T-cell (primary cell): ENCODE measurements at regions not wholly inside any gene's neighbourhood (a gene's known extent, or its start where the extent isn't known, plus 50 kb on each side); places are given as distances from the start of the nearest gene placed in this dataset.

Experiments used
- ATAC-seq, 4 experiments: fragments of 200-7000 bp in 3 of 4; fragments of 150-1000 bp in 1 of 4; cut with Tn5 transposase; replicated peaks in 1 of 4; 1 replicate in 3 of 4; 2 replicates in 1 of 4; pipeline ENCODE4 v1.10.0; 2021; ENCODE audit warnings: moderate library complexity in 3 of 4, mild to moderate bottlenecking in 2 of 4, moderate number of reproducible peaks in 1 of 4
- CTCF ChIA-PET, 2 donors: fragments of 300-600 bp; sonication (Branson Sonifier 250); formaldehyde crosslinking; loops; one replicate each; lab custom pipeline; 2022; ENCODE audit warnings: antibody characterized with exemption in 2 of 2; lab: Charles Lee
- POLR2A ChIA-PET, 2 donors: fragments of 300-600 bp; sonication (Branson Sonifier 250); formaldehyde crosslinking; loops; one replicate each; lab custom pipeline; 2022; ENCODE audit warnings: antibody characterized with exemption in 2 of 2; lab: Charles Lee
- DNase-seq, 35 experiments: peaks; one replicate each; pipeline versions ENCODE4 v3.0.0 to v3.0.0-alpha.2; 2013 to 2023
- H3K27ac ChIP-seq: one replicate; pipeline ENCODE4 v1.5.1; 2013; ENCODE audit warnings: low read length
- H3K27me3 ChIP-seq, 2 experiments: replicated peaks in 1 of 2; 1 replicate in 1 of 2; 2 replicates in 1 of 2; pipeline versions ENCODE4 v1.6.1 to v1.7.0; 2013; ENCODE audit warnings: low read length in 1 of 2, mixed read lengths in 1 of 2; ENCODE audit not compliant: control insufficient read depth in 2 of 2, insufficient read depth in 2 of 2; ENCODE audit errors: extremely low read depth in 1 of 2
- H3K36me3 ChIP-seq, 2 donors: 1 replicate in 1 of 2; 2 replicates in 1 of 2; pipeline versions ENCODE4 v1.6.1 to v1.7.0; 2013; ENCODE audit warnings: low read length in 1 of 2; ENCODE audit not compliant: control insufficient read depth in 2 of 2, insufficient read depth in 1 of 2; ENCODE audit errors: extremely low read depth in 1 of 2
- H3K4me1 ChIP-seq, 2 experiments: 1 replicate in 1 of 2; 2 replicates in 1 of 2; pipeline versions ENCODE4 v1.6.1 to v1.7.0; 2013; ENCODE audit warnings: low read length in 2 of 2, mixed read lengths in 1 of 2; ENCODE audit not compliant: insufficient read depth in 2 of 2, control insufficient read depth in 1 of 2; ENCODE audit errors: extremely low read depth in 1 of 2
- H3K4me3 ChIP-seq, 2 donors: 1 replicate in 1 of 2; 2 replicates in 1 of 2; pipeline versions ENCODE4 v1.5.1 to v1.7.0; 2013; ENCODE audit warnings: mild to moderate bottlenecking in 2 of 2, low read length in 1 of 2, moderate library complexity in 1 of 2; ENCODE audit not compliant: control insufficient read depth in 1 of 2; ENCODE audit errors: extremely low read depth in 1 of 2
- H3K9me3 ChIP-seq: 2 replicates; pipeline ENCODE4 v1.7.0; 2013
- H3K27ac Mint-ChIP-seq, 2 donors: one replicate each; pipeline ENCODE4 v1.8.0; 2020 to 2021; ENCODE audit warnings: mild to moderate bottlenecking in 2 of 2, mixed read lengths in 2 of 2
- H3K27me3 Mint-ChIP-seq, 2 donors: one replicate each; pipeline ENCODE4 v1.8.0; 2021 to 2022; ENCODE audit warnings: mixed read lengths in 2 of 2
- H3K36me3 Mint-ChIP-seq: one replicate; pipeline ENCODE4 v1.8.0; 2021; ENCODE audit warnings: mixed read lengths
- H3K4me1 Mint-ChIP-seq, 3 donors: one replicate each; pipeline ENCODE4 v1.8.0; 2020 to 2022; ENCODE audit warnings: mixed read lengths in 3 of 3, mild to moderate bottlenecking in 1 of 3
- H3K4me3 Mint-ChIP-seq, 3 donors: one replicate each; pipeline ENCODE4 v1.8.0; 2020 to 2022; ENCODE audit warnings: mild to moderate bottlenecking in 3 of 3, mixed read lengths in 3 of 3, moderate library complexity in 3 of 3
- H3K9me3 Mint-ChIP-seq, 3 donors: one replicate each; pipeline ENCODE4 v1.8.0; 2020 to 2022; ENCODE audit warnings: mixed read lengths in 3 of 3
- WGBS: methylation state at CpG from one replicate; pipeline ENCODE4 v1.1.5; 2013; ENCODE audit warnings: missing lambda C conversion rate; ENCODE audit not compliant: insufficient coverage; 5-methylcytosine and 5-hydroxymethylcytosine counted together

DNA sequence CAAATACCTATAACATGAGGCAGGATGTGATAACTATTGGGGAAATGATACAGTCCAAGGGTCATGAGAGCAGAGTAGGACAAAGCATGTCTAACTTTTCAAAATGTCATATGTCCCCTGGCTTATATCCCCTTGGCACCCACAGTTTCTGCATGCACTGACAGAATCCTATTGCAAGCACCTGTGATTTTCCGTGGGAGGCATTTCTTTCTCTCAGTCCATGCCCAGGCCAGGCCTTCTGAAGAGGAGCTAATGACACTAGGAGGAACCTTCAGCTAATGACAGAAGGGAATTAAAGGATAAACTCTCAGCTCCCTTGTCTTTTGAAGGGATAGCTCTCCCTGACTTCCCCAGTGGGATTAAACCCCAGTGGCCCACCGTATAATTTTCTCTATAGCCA lies 249.2 kb downstream of the TTC6 start:
- 40% methylated on average over 1 of the region's 2 CpGs for WGBS
- H3K4me3 ChIP-seq: no peak overlapping the region
- H3K36me3 ChIP-seq: no peaks in the 10 kb centered on the region
- Mint-ChIP-seq H3K9me3 (no peaks in the 10 kb centered on the region), H3K27ac (no peak overlapping the region), H3K4me1 (no peaks in the 10 kb centered on the region), H3K27me3 (peaks cover 0 to 8% of the 10 kb centered on the region in 2 donors), H3K4me3 (no peak overlapping the region), H3K36me3 (no peaks in the 10 kb centered on the region)
- peaks cover 0 to 4% of the 10 kb centered on the region in 2 experiments for H3K27me3 ChIP-seq
- no peaks in the 10 kb centered on the region for H3K4me1 ChIP-seq
- H3K27ac ChIP-seq: no peak overlapping the region
- ChIA-PET CTCF (no interaction called here), POLR2A (no interaction called here)
- H3K9me3 ChIP-seq: no peaks in the 10 kb centered on the region
- ATAC-seq (no peak), DNase-seq (no peak)

DNA sequence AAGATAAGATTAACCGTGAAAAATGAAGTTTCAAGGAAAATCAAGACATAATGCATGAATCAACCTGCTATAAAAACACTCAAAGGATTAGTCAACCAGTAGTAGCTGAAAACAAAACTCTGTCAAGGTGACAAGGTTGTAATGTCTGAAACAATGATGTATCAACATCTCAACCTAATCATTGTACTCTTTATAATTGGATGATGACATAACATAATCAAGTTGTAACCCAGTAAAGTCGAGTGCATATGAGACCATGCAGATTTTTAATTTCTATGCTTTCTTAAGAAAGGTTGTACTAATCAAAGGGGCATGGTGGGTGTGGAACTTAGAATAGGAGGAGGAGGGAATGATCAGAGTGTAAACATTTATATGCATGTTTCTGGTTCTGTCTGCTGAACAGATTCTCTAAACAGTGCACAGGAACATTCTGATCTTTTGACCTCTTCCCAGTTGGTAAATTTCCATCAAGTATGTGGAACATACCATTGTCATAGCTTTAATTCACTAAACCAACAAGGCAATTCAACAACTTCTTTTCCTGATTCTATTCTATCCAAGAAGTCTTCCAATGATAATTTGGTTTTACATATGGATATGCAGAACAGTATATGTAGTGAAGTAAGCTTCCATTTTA lies 253.7 kb downstream of the TTC6 start:
- POLR2A ChIA-PET: no interaction called here
- H3K27ac Mint-ChIP-seq: no peak overlapping the region
- no CpG with 5 or more reads among the region's 2 CpGs for WGBS

GRCh38 chr14:37851054-37851453 lies 255.6 kb downstream of the TTC6 start:
- no CpG with 5 or more reads among the region's 1 CpG for WGBS
- DNase-seq: no peak
- H3K27ac Mint-ChIP-seq: no peak overlapping the region
- no peak for ATAC-seq
- no peaks in the 10 kb centered on the region for H3K9me3 Mint-ChIP-seq
- CTCF ChIA-PET: no interaction called here
- POLR2A ChIA-PET: no interaction called here
- no peaks in the 10 kb centered on the region for H3K4me1 Mint-ChIP-seq
- no peaks in the 10 kb centered on the region for H3K9me3 ChIP-seq
- peaks cover 0 to 2% of the 10 kb centered on the region in 2 experiments for H3K27me3 ChIP-seq
- no peak overlapping the region for H3K4me3 ChIP-seq
- H3K4me1 ChIP-seq: no peaks in the 10 kb centered on the region
- H3K36me3 ChIP-seq: no peaks in the 10 kb centered on the region
- no peak overlapping the region for H3K27ac ChIP-seq
- H3K27me3 Mint-ChIP-seq: peaks cover 0 to 12% of the 10 kb centered on the region in 2 donors
- no peaks in the 10 kb centered on the region for H3K36me3 Mint-ChIP-seq
- H3K4me3 Mint-ChIP-seq: no peak overlapping the region

More for the DNA sequence above, 253.7 kb downstream of the TTC6 start:
- H3K27ac ChIP-seq: no peak overlapping the region
- no peaks in the 10 kb centered on the region for H3K4me1 ChIP-seq
- Mint-ChIP-seq H3K36me3 (no peaks in the 10 kb centered on the region), H3K4me1 (no peaks in the 10 kb centered on the region), H3K9me3 (no peaks in the 10 kb centered on the region), H3K4me3 (no peak overlapping the region), H3K27me3 (peaks cover 0 to 17% of the 10 kb centered on the region in 2 donors)
- H3K27me3 ChIP-seq: peaks cover 0 to 2% of the 10 kb centered on the region in 2 experiments
- ATAC-seq (no peak), DNase-seq (no peak)
- CTCF ChIA-PET: no interaction called here
- no peak overlapping the region for H3K4me3 ChIP-seq
- no peaks in the 10 kb centered on the region for H3K9me3 ChIP-seq
- H3K36me3 ChIP-seq: no peaks in the 10 kb centered on the region

- Histone ChIP-seq H3K4me3 (no peak overlapping the region), H3K9me3 (no peaks in the 10 kb centered on the region), H3K27ac (no peak overlapping the region), H3K4me1 (no peaks in the 10 kb centered on the region), H3K27me3 (peaks cover 0 to 2% of the 10 kb centered on the region in 2 experiments), H3K36me3 (no peaks in the 10 kb centered on the region)
- Mint-ChIP-seq H3K4me1 (no peaks in the 10 kb centered on the region), H3K27ac (no peak overlapping the region), H3K4me3 (no peak overlapping the region), H3K9me3 (no peaks in the 10 kb centered on the region), H3K27me3 (peaks cover 4 to 23% of the 10 kb centered on the region in 2 donors), H3K36me3 (no peaks in the 10 kb centered on the region)
- no peak for DNase-seq
- WGBS: 100% methylated on average over 1 of the region's 1 CpG
- POLR2A ChIA-PET: no interaction called here
- no peak for ATAC-seq
- CTCF ChIA-PET: no interaction called here
Observed at GRCh38 chr14:37855871-37856270, 260.4 kb downstream of the TTC6 start.

DNA sequence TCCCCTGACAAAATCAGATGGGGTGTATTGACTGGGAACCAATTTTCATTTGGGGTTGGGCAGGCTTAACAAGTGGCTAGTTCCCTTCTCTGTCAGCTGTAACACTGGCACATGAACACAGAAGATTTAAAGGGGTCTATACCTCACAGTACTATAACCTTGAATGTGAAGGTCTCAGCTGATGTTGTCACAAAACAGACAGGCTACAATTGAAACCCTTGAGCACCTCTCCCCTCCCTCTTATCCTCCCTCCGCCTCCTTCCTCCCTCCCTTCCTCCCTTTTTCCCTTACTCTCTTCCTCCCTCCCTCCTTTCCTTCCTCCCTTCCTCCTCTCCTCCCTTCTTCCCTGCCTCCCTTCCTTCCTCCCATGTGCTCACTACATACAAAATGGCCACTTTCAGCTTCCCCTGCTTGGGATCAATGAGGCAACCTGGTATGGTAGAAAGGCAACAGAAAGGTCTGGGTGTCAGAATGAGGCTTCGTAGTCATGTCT lies 262.4 kb downstream of the TTC6 start:
- peaks cover 4 to 20% of the 10 kb centered on the region in 2 donors for H3K27me3 Mint-ChIP-seq
- no peaks in the 10 kb centered on the region for H3K9me3 Mint-ChIP-seq
- ChIA-PET POLR2A (interaction anchor here in 1 of 2 donors (0.7 kb wide), 1 partner anchor 1765 kb away, joined by 3 read pairs; no protein-coding TSS in a partner anchor), CTCF (interaction anchor here in 1 of 2 donors (0.5 to 0.6 kb wide), 2 partner anchors 17 to 86 kb away, joined by 3 read pairs; no protein-coding TSS in a partner anchor)
- H3K4me3 ChIP-seq: no peak overlapping the region
- no peak overlapping the region for H3K27ac ChIP-seq
- no peak for ATAC-seq
- H3K27ac Mint-ChIP-seq: no peak overlapping the region
- H3K36me3 Mint-ChIP-seq: no peaks in the 10 kb centered on the region
- H3K4me1 ChIP-seq: no peaks in the 10 kb centered on the region
- no peaks in the 10 kb centered on the region for H3K36me3 ChIP-seq
- no peaks in the 10 kb centered on the region for H3K9me3 ChIP-seq
- no peak for DNase-seq
- no peaks in the 10 kb centered on the region for H3K4me1 Mint-ChIP-seq
- WGBS: 70% methylated on average over 1 of the region's 2 CpGs
- no peak overlapping the region for H3K4me3 Mint-ChIP-seq
- H3K27me3 ChIP-seq: no peaks in the 10 kb centered on the region

- H3K36me3 ChIP-seq: no peaks in the 10 kb centered on the region
- H3K9me3 ChIP-seq: no peaks in the 10 kb centered on the region
- no peak overlapping the region for H3K27ac ChIP-seq
- Mint-ChIP-seq H3K4me3 (no peak overlapping the region), H3K36me3 (no peaks in the 10 kb centered on the region), H3K27me3 (peaks cover 4 to 17% of the 10 kb centered on the region in 2 donors), H3K4me1 (no peaks in the 10 kb centered on the region), H3K27ac (no peak overlapping the region), H3K9me3 (peaks cover 0 to 1% (median 0%) of the 10 kb centered on the region in 3 donors)
- ATAC-seq (no peak), DNase-seq (no peak)
- H3K4me1 ChIP-seq: no peaks in the 10 kb centered on the region
- ChIA-PET CTCF (interaction anchor here in 1 of 2 donors (0.5 to 0.7 kb wide), 2 partner anchors 46 to 1157 kb away, joined by 3 read pairs; no protein-coding TSS in a partner anchor), POLR2A (no interaction called here)
- no peak overlapping the region for H3K4me3 ChIP-seq
- WGBS: 86% methylated on average over 1 of the region's 1 CpG
- H3K27me3 ChIP-seq: no peaks in the 10 kb centered on the region
Observed at GRCh38 chr14:37858733-37859132, 263.3 kb downstream of the TTC6 start.
